IPS DF 6.9 (cell line): ENCODE measurements at regions not wholly inside any gene's neighbourhood (a gene's known extent, or its start where the extent isn't known, plus 50 kb on each side); places are given as distances from the start of the nearest gene placed in this dataset.

Experiments used
- DNase-seq: peaks from one replicate; pipeline ENCODE4 v3.0.0-alpha.2; 2013; ENCODE audit warnings: low read depth, low spot score
- H3K27ac ChIP-seq: one replicate; pipeline ENCODE4 v1.5.1; 2013; ENCODE audit warnings: low read length, control low read depth
- H3K27me3 ChIP-seq: 2 replicates; pipeline ENCODE4 v1.6.1; 2013; ENCODE audit warnings: mild to moderate bottlenecking, low read length; ENCODE audit not compliant: control insufficient read depth, insufficient read depth
- H3K36me3 ChIP-seq: 2 replicates; pipeline ENCODE4 v1.6.1; 2013; ENCODE audit warnings: low read length; ENCODE audit not compliant: control insufficient read depth, insufficient read depth
- H3K4me1 ChIP-seq: 2 replicates; pipeline ENCODE4 v1.6.1; 2013; ENCODE audit warnings: low read length; ENCODE audit not compliant: control insufficient read depth, insufficient read depth
- H3K4me3 ChIP-seq: 2 replicates; pipeline ENCODE4 v1.5.1; 2013; ENCODE audit warnings: mild to moderate bottlenecking, low read length
- H3K9me3 ChIP-seq: 2 replicates; pipeline ENCODE4 v1.6.1; 2013; ENCODE audit warnings: low read length, inconsistent platforms; ENCODE audit not compliant: control insufficient read depth, insufficient read depth
- WGBS: extraction: QIAGEN DNeasy Blood & Tissue Kit; methylation state at CpG from one replicate; pipeline ENCODE4 v1.1.7; 2013; ENCODE audit warnings: mixed read lengths, missing lambda C conversion rate; ENCODE audit not compliant: insufficient read length, insufficient coverage; 5-methylcytosine and 5-hydroxymethylcytosine counted together

DNA sequence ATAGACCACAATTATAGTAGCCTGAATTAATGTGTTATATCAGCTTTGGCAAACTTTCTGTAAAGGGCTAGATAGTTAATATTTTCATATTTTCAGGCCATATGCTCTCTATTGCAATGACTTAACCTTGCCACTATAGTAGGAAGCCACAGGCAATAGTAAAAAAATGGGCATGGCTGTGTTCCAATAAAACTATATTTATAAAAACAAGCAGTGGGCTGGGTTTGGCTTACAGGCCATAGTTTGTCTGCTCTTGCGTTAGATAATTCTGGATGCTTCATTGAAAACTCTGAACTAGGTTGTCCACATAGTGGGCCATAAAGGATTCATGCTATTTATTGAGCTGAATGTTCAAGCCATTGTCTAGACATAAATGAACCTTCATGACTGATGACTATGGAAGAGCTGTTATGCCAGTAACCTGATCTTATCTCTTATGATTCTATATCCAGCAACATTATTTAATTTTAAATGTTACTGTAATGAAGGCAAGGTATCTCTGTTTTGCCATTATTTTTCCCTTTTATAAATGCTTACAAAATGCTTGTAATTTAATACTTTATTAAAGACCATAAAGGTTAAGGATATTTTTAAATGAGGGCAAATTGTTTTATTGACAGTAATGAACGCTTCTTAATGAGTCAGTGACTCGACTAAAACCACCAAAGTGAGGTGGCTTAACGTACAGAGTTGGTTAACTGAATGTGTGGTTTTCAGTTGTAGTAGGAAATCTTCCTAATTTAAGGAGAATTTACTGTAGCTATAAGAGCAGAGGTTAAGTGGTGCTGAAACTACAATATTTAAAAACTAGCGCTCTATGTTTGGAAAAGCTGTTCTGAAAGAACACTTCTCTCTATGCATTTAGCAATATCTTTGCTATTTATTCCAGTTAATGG is 560.6 kb downstream of the PRR16 start:
- Histone ChIP-seq H3K36me3 (no peaks in the 10 kb centered on the region), H3K9me3 (no peaks in the 10 kb centered on the region), H3K27ac (no peak overlapping the region), H3K4me3 (no peak overlapping the region), H3K27me3 (no peaks in the 10 kb centered on the region), H3K4me1 (no peaks in the 10 kb centered on the region)
- no CpG with 5 or more reads among the region's 5 CpGs for WGBS
- no peak for DNase-seq

DNA sequence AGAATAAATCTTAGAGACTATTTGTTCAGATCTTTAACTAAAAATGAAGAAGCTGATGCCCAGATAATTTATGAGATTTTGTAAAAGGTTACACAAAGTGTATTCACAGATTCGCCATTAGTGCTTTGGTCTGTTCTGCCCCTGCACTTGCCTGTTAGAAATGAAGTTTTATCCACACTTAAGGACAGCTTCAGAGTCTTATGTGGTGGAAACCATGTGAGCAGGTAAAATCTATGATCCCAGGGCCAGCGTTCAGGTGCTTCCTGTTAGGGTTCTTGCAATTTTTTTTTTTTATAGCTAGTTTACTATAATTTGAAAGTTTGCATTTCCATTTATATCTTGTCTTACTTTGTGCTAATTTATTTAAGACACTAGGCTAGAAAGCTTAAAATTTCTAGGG is 561.6 kb downstream of the PRR16 start:
- Histone ChIP-seq H3K27ac (no peak overlapping the region), H3K4me3 (no peak overlapping the region), H3K4me1 (no peaks in the 10 kb centered on the region), H3K27me3 (no peaks in the 10 kb centered on the region), H3K9me3 (no peaks in the 10 kb centered on the region), H3K36me3 (no peaks in the 10 kb centered on the region)
- no peak for DNase-seq
- no CpG with 5 or more reads among the region's 2 CpGs for WGBS

DNA sequence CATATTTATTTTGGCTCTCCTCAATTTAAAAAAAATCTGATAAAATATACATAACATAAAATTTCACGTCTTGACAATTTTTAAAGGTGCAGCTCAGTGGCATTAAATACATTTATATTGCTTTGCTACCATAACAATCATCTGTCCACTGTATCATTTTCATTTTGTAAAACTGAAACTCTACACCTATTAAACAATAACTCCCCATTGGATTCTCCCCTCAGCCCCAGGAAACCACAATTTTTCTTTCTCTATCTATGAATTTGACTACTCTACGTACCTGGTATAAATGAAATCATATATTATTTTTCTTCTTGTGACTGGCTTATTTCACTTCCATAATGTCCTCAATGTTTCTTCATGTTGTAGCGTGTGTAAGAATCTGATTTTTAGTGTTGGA is 563.5 kb downstream of the PRR16 start:
- no peaks in the 10 kb centered on the region for H3K27me3 ChIP-seq
- no peak overlapping the region for H3K4me3 ChIP-seq
- H3K36me3 ChIP-seq = no peaks in the 10 kb centered on the region
- no peaks in the 10 kb centered on the region for H3K4me1 ChIP-seq
- no peak for DNase-seq
- WGBS = no CpG with 5 or more reads among the region's 3 CpGs
- no peaks in the 10 kb centered on the region for H3K9me3 ChIP-seq
- no peak overlapping the region for H3K27ac ChIP-seq

DNA sequence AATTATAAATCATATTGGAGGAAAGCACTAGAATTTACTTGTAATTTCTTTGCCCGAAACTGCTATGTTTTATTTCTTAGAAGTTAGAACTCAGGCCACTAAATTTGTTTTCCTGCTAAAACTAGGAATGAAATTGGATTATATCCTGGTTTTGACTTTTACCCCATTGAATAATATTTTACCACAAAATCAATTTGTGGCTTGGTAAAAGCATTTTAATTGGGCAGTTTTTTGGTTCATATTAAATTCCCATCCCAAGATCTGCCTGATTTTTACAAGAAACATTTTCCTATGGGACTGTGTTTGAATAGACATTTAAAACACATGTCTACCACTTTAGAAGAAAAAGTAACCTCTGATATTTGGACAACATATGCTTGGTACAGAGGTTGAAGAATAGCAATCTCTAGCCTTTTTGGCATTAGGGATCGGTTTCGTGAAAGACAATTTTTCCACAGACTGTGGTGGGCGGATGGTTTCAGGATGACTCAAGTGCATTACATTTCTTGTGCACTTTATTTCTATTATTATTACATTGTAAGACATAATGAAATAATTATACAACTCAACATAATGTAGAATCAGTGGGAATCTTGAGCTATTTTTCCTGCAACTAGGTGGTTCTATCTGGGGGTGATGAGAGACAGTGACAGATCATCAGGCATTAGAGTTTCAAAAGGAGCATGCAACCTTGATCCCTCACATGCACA is 565.6 kb downstream of the PRR16 start:
- no peaks in the 10 kb centered on the region for H3K4me1 ChIP-seq
- WGBS = no CpG with 5 or more reads among the region's 4 CpGs
- H3K27me3 ChIP-seq = no peaks in the 10 kb centered on the region
- H3K9me3 ChIP-seq = no peaks in the 10 kb centered on the region
- no peaks in the 10 kb centered on the region for H3K36me3 ChIP-seq
- no peak overlapping the region for H3K4me3 ChIP-seq
- no peak for DNase-seq
- no peak overlapping the region for H3K27ac ChIP-seq

DNA sequence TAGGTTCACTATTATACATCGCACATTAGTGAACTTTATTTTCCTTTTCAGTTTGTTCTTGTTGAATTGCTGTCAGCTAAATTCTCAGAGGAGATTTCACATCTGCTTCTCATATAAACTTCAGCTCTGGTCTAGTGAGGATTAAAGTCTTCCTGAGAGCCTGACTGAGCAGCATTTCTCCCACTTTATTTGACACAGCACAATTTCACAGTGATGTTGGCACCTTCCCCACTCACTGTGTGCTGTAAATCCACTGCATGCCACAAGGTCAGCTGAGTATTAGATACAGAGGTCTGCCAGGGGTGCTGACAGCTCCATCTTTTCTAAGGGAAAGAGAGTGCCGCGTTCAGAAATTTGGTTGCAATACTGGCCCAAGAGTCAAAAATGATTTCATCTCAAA is 567.4 kb downstream of the PRR16 start:
- no peak overlapping the region for H3K27ac ChIP-seq
- DNase-seq = no peak
- WGBS = no CpG with 5 or more reads among the region's 3 CpGs
- H3K4me1 ChIP-seq = no peaks in the 10 kb centered on the region
- H3K9me3 ChIP-seq = no peaks in the 10 kb centered on the region
- no peak overlapping the region for H3K4me3 ChIP-seq
- no peaks in the 10 kb centered on the region for H3K36me3 ChIP-seq
- no peaks in the 10 kb centered on the region for H3K27me3 ChIP-seq

DNA sequence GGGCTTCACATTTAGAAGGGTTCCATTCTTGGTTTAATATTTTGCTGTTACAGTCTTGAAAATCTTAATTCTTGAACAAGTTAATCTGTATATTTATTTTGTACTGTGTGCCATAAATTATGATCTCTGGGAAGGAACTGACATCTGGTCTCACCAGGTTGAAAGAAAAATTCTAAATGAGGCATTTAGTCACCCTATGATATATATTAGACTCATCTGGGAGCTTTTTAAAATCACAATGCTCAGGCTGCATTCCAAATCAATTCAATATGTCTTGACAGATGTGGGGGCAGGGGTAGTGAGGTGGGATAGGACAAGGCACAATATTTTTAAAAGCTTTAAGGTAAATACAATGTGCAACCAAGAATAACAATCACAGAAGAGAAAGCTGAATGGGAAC is 569.2 kb downstream of the PRR16 start:
- Histone ChIP-seq H3K4me3 (no peak overlapping the region), H3K27me3 (no peaks in the 10 kb centered on the region)

DNA sequence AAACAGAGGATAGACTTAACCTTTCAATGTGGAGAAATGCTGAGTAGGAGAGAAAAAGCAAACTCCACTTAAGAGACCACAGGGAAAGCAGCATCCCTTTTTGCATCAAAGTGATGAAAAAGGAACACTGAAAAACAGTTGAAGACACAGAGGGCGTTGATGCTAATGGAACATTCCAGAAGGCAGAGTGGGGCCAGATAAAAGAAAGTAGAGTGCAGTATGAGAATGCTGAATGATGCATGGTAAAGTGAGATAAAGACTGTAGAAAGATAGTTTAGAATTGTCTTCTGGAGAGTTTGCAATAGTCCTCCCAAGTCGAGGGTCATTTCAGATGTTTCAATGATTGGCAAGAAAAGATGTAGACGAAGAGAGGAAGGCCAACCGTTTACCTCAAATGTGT is 574.3 kb downstream of the PRR16 start:
- no peak overlapping the region for H3K4me3 ChIP-seq
- no peak overlapping the region for H3K27ac ChIP-seq
- H3K9me3 ChIP-seq = no peaks in the 10 kb centered on the region
- H3K27me3 ChIP-seq = no peaks in the 10 kb centered on the region
- H3K4me1 ChIP-seq = no peaks in the 10 kb centered on the region
- no peak for DNase-seq
- H3K36me3 ChIP-seq = no peaks in the 10 kb centered on the region
- WGBS = no CpG with 5 or more reads among the region's 4 CpGs

More for the DNA sequence above, 569.2 kb downstream of the PRR16 start:
- no peaks in the 10 kb centered on the region for H3K36me3 ChIP-seq
- H3K27ac ChIP-seq = no peak overlapping the region
- H3K4me1 ChIP-seq = no peaks in the 10 kb centered on the region
- no peak for DNase-seq
- H3K9me3 ChIP-seq = no peaks in the 10 kb centered on the region

DNA sequence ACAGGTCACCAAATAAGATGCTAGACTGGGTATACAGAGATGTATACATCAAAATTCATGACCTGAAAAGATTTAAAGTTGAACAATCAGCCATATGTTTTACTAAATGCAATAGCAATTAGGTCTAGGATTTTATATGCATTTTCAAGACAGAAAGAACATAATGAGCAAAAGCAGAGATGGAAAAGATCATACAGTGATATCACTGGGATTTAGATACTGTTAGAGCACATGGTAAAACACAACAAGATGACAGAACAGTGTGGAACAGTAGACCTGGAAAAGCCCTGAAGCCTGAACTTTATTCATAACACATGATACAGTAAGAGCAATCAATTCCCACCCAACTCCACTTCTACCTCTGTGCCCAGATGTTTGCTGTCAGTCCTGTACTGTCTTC is 585.9 kb downstream of the PRR16 start:
- Histone ChIP-seq H3K27me3 (no peaks in the 10 kb centered on the region; the same call in 1 of the 2 replicates), H3K4me1 (no peaks in the 10 kb centered on the region), H3K4me3 (no peak overlapping the region), H3K36me3 (no peaks in the 10 kb centered on the region), H3K27ac (no peak overlapping the region), H3K9me3 (no peaks in the 10 kb centered on the region)
- DNase-seq = no peak

DNA sequence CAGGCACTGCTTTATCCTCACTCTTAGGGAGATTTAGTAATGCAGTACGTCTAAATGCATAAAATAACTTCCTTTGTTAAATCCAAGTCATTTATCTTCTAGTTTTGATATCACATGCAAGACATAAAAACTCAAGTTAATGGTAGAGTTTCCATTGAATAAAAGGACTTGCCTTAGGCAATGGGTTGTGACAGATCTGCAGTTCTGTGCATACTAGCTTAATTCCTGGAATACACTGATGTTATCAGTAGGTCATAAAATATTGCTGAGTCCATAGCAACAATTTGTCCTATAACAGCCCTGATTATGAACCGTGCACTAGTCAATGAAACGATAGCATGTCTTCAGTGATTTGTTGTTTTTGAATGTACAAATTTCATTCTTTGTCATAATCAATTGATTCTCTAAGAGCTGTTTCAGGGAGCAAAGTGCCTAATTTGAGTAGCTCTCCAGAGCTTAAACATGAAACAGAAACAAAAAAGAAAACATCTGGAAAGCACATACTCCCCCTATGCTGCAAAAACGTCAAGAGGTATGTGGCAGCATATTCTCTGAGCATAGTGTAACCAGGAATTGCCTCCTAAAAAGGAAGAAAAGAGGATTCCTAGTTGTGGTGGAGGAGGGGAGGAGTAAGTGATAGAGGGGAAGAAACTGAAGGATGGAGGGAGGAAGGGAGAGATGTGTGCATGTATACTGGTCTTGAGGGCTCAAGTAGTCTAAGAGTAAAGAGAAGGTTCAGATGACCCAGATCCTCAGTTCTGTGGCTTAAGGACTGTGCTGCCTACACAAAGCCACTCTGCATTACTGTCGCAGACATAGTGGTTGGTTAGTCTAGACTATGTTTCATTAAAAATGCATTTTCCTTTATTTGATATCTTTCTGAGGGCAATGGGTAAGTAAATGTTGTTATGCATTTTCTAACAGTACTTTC is 589.2 kb downstream of the PRR16 start:
- Histone ChIP-seq H3K4me3 (no peak overlapping the region), H3K4me1 (no peaks in the 10 kb centered on the region), H3K9me3 (no peaks in the 10 kb centered on the region), H3K27me3 (no peaks in the 10 kb centered on the region; the same call in 1 of the 2 replicates), H3K27ac (no peak overlapping the region), H3K36me3 (no peaks in the 10 kb centered on the region)
- WGBS = no CpG with 5 or more reads among the region's 5 CpGs
- DNase-seq = no peak

DNA sequence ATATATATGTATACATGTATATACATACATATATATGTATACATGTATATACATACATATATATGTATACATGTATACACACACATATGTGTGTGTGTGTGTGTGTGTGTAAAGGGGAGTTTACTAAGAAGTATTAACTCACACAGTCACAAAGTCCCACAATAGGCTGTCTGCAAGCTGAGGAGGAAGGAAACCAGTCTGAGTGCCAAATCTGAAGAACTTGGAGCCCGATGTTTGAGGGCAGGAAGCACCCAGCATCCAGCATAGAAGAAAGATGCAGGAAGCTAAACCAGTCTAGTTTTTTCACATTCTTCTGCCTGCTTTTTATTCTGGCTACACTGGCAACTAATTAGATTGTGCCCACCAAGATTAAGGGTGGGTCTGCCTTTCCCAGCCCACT is 591.5 kb downstream of the PRR16 start:
- Histone ChIP-seq H3K4me3 (no peak overlapping the region), H3K27me3 (no peaks in the 10 kb centered on the region; the same call in 1 of the 2 replicates), H3K4me1 (no peaks in the 10 kb centered on the region), H3K27ac (no peak overlapping the region), H3K36me3 (no peaks in the 10 kb centered on the region), H3K9me3 (no peaks in the 10 kb centered on the region)
- no peak for DNase-seq
- WGBS = no CpG with 5 or more reads among the region's 1 CpG
